ENCODE measurements at regions not wholly inside any gene's neighbourhood (a gene's known extent, or its start where the extent isn't known, plus 50 kb on each side); places are given as distances from the start of the nearest gene placed in this dataset.

GRCh38 chr2:106020032-106020431 lies 174.1 kb downstream of the UXS1 start:
- TF ChIP-seq POLR2AphosphoS2 (conservative IDR thresholded peaks at IDR 0.05; ENCODE audit: low read length) = no peak
- no peak for TF ChIP-seq CTCF (IDR thresholded peaks at IDR 0.05)

All from A549 (cell line).